GM06990 (cell line): ENCODE measurements at regions not wholly inside any gene's neighbourhood (a gene's known extent, or its start where the extent isn't known, plus 50 kb on each side); places are given as distances from the start of the nearest gene placed in this dataset.

Experiments
- DNase-seq: peaks from one replicate; pipeline ENCODE4 v3.0.0-alpha.2; 2011; ENCODE audit not compliant: insufficient read length; ENCODE audit errors: extremely low read depth
- H3K27me3 ChIP-seq: replicated peaks from 2 replicates; pipeline ENCODE4 v1.6.0; 2011; ENCODE audit warnings: low read length; ENCODE audit not compliant: control insufficient read depth, insufficient read depth
- H3K36me3 ChIP-seq: 2 replicates; pipeline ENCODE4 v1.5.1; 2011; ENCODE audit warnings: low read length; ENCODE audit not compliant: control insufficient read depth, insufficient read depth
- H3K4me3 ChIP-seq: replicated peaks from 2 replicates; pipeline ENCODE4 v1.5.1; 2011; ENCODE audit warnings: low read depth, mild to moderate bottlenecking, control low read depth, low read length
- TF ChIP-seq, protein P1 (sequence below): IDR thresholded peaks from 2 replicates; pipeline ENCODE4 v1.5.1; 2011; ENCODE audit warnings: low read length, control low read depth, mild to moderate bottlenecking, inconsistent platforms; ENCODE audit not compliant: insufficient read depth, poor library complexity, severe bottlenecking

DNA sequence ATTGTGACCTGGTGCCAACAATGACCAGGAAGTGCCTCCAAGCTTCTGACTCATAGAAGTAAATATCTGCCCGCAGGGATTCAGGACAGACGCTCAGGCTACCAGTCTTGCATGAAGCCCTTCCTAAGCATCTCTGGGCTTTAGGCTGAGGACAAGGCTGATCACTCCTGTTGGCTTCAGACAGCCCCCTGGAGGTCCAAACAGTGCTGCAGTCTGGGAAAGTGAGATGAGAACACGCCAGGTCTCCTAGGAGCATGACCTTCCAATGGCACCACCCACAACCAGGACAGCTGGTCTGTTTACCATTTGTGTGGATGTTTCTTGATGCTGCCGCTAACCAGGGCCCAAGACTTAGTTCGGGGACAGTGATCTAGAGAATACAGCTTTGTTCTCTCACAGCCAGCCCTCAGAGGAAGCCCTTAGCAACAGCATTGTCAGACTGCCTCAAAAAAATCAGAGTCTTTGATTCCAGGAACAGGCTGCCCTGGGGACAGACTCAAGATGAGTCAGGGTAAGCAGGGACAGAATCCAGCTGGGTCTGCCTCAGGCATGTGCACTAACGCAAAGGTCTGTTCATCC is 111.2 kb downstream of the ZNF280B start:
- TF ChIP-seq, protein P1, sequence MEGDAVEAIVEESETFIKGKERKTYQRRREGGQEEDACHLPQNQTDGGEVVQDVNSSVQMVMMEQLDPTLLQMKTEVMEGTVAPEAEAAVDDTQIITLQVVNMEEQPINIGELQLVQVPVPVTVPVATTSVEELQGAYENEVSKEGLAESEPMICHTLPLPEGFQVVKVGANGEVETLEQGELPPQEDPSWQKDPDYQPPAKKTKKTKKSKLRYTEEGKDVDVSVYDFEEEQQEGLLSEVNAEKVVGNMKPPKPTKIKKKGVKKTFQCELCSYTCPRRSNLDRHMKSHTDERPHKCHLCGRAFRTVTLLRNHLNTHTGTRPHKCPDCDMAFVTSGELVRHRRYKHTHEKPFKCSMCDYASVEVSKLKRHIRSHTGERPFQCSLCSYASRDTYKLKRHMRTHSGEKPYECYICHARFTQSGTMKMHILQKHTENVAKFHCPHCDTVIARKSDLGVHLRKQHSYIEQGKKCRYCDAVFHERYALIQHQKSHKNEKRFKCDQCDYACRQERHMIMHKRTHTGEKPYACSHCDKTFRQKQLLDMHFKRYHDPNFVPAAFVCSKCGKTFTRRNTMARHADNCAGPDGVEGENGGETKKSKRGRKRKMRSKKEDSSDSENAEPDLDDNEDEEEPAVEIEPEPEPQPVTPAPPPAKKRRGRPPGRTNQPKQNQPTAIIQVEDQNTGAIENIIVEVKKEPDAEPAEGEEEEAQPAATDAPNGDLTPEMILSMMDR, result no peak
- H3K36me3 ChIP-seq, result no peaks in the 10 kb centered on the region
- H3K4me3 ChIP-seq, result no peak overlapping the region
- no peak for DNase-seq
- H3K27me3 ChIP-seq, result no peaks in the 10 kb centered on the region

DNA sequence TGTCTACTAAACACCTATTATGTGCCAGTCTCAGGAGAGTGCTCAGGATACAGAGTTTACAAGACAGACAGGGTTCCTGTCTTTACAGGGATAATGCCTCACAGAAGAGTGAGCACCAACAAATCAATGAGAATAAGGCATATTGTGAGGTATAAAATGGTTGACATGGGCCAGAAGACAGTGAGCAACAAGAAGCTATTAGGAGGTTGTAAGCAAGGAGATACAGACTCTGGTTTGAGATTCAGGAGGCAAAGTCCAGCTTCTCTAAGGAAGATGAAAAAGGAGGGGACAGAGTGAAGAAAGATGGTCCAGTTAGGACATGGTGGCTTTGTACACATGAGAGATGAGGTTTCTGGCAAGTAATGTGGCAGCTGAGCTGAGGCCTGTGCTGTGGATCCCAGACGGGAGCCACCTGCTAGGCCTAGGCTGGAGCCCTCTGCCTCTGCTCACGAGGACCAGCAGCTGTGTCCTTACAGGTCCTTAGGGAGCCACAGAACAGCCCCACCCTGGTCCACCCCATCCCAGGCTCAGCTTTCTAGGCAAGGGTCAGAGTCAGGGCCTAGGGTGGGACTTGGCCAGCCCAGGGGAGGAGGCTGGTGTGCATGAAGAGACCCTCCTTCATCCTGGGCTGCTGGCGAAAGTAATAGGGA is 110.5 kb downstream of the ZNF280B start:
- TF ChIP-seq, protein P1, result no peak
- no peaks in the 10 kb centered on the region for H3K27me3 ChIP-seq
- no peak for DNase-seq
- no peak overlapping the region for H3K4me3 ChIP-seq
- no peaks in the 10 kb centered on the region for H3K36me3 ChIP-seq

DNA sequence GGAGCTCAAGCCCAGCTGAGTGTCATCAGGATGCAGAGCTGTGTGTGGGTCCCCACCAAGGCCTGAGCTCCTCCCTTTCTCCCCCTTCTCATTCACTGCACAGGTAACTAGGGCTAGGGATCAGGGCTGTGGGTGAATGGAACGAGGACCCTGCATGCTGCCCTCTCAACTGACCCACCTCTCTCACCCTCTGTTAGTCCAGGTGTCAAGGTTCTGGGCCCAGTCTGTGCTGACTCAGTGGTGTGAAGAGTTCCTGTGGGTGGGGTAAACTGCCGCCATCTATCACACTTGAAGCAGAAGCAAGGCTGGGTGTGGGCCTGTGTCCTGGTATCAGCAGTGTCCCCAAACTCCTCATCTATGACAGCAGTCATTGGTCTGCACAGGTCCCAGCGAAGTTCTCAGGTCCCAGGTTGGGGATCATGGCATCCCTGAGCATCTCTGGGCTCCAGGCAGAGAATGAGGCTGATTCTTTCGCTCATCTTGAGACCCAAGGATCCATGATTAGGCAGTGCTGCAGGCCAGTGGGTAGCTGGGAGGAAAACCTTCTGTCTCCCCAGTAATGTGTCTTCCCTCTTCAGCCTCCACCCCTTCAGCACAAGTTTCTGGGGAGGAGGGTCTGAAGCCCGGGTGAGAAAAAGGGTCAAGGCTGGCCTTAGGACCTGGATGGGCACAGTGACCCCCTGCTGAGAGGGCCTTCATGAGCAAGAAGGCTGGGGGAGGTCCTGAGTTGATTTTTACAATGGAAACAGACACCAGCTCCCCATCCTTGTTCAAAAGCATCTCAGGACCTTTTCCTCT is 109.8 kb downstream of the ZNF280B start:
- no peaks in the 10 kb centered on the region for H3K27me3 ChIP-seq
- no peak overlapping the region for H3K4me3 ChIP-seq
- no peaks in the 10 kb centered on the region for H3K36me3 ChIP-seq
- DNase-seq, result no peak
- TF ChIP-seq, protein P1, result no peak

- TF ChIP-seq, protein P1, result no peak
- Histone ChIP-seq H3K4me3 (no peak overlapping the region), H3K36me3 (no peaks in the 10 kb centered on the region), H3K27me3 (no peaks in the 10 kb centered on the region)
- DNase-seq, result no peak
Measured at GRCh38 chr22:22400099-22400498, 108.4 kb downstream of the ZNF280B start.

GRCh38 chr22:22400964-22401363 is 107.6 kb downstream of the ZNF280B start:
- no peak for DNase-seq
- H3K4me3 ChIP-seq, result no peak overlapping the region
- no peaks in the 10 kb centered on the region for H3K36me3 ChIP-seq
- TF ChIP-seq, protein P1, result no peak
- H3K27me3 ChIP-seq, result no peaks in the 10 kb centered on the region
